Bronchial epithelial cell (primary cell): ENCODE measurements at regions not wholly inside any gene's neighbourhood (a gene's known extent, or its start where the extent isn't known, plus 50 kb on each side); places are given as distances from the start of the nearest gene placed in this dataset.

Experiments
- DNase-seq: peaks from one replicate; pipeline ENCODE4 v3.0.0-alpha.2; 2010; ENCODE audit warnings: low read depth
- FAIRE-seq: peaks from 2 replicates; lab custom pipeline; 2011; peaks lifted over from hg19 to GRCh38; lab: Jason Lieb, UNC
- H3K27me3 ChIP-seq: 2 replicates; pipeline ENCODE4 v1.5.1; 2011; ENCODE audit warnings: low read length; ENCODE audit not compliant: control insufficient read depth, insufficient read depth
- H3K36me3 ChIP-seq: 2 replicates; pipeline ENCODE4 v1.5.1; 2011; ENCODE audit warnings: low read length; ENCODE audit not compliant: control insufficient read depth, insufficient read depth
- H3K4me3 ChIP-seq: 2 replicates; pipeline ENCODE4 v1.5.1; 2011; ENCODE audit warnings: mild to moderate bottlenecking, low read depth, low read length, control low read depth
- TF ChIP-seq, protein P1 (sequence below): IDR thresholded peaks from 2 replicates; pipeline ENCODE4 v1.5.1; 2011; ENCODE audit warnings: mild to moderate bottlenecking, moderate library complexity, low read length, control low read depth, inconsistent platforms; ENCODE audit not compliant: insufficient read depth, severe bottlenecking

DNA sequence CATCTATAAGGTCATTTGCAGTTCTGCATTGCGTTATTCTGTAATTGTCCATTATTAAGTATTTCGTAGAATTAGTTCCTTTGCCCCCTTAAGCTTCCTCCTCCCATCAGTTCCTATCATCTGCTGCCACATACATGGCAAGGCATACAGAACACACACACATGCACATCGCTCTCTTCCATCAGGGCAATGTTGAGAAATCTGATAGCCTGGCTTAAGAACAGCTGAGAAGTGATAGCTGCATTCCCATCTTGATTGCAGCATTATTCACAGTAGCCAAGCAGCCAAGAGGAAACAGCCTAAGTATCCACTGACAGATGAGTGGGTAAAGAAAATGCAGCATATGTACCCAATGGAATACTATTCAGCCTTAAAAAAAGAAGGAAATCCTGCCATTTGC, 186.8 kb upstream of the CADM1 start:
- no peaks in the 10 kb centered on the region for H3K27me3 ChIP-seq
- FAIRE-seq: no peak
- TF ChIP-seq, protein P1, sequence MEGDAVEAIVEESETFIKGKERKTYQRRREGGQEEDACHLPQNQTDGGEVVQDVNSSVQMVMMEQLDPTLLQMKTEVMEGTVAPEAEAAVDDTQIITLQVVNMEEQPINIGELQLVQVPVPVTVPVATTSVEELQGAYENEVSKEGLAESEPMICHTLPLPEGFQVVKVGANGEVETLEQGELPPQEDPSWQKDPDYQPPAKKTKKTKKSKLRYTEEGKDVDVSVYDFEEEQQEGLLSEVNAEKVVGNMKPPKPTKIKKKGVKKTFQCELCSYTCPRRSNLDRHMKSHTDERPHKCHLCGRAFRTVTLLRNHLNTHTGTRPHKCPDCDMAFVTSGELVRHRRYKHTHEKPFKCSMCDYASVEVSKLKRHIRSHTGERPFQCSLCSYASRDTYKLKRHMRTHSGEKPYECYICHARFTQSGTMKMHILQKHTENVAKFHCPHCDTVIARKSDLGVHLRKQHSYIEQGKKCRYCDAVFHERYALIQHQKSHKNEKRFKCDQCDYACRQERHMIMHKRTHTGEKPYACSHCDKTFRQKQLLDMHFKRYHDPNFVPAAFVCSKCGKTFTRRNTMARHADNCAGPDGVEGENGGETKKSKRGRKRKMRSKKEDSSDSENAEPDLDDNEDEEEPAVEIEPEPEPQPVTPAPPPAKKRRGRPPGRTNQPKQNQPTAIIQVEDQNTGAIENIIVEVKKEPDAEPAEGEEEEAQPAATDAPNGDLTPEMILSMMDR: no peak
- no peak overlapping the region for H3K4me3 ChIP-seq
- no peaks in the 10 kb centered on the region for H3K36me3 ChIP-seq
- DNase-seq: no peak

DNA sequence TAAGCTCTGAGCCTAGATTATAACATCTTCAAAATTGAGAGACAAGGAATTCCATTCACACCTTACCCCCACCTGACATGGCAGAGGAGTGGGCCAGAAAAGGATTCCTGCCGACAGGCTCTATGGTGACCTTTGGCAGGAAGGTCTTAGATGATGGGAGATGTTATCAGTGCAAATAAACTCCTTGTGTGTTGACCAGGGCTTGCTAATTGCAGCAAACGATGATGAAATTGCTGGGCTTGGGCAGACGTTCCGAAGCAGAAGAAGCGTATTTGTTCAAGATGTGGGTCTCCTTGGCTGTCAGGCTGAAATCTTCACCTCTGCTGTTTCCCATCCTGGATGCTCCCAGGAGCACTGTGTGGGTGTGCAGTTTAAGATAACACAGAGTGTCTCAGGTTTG, 183.7 kb upstream of the CADM1 start:
- Histone ChIP-seq H3K4me3 (no peak overlapping the region), H3K27me3 (no peaks in the 10 kb centered on the region), H3K36me3 (no peaks in the 10 kb centered on the region)
- DNase-seq (no peak), FAIRE-seq (no peak)
- TF ChIP-seq, protein P1: no peak

DNA sequence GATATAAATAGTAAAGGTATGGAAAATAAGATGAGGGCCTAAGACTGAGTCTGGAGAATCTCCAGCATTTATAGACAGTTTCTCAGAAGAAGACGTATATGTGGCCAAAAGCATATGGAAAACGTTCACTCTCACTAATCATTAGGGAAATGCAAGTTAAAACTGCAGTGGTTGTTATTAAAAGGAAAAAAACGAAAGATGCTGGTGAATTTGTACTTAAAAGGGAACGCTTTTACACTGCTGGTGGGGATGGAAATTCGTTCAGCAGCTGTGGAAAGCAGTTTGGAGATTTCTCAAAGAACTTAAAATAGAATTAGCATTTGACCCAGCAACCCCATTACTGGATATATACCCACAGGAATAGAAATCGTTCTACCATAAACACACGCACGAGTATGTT, 180.5 kb upstream of the CADM1 start:
- no peak for FAIRE-seq
- H3K27me3 ChIP-seq: no peaks in the 10 kb centered on the region
- TF ChIP-seq, protein P1: no peak
- H3K4me3 ChIP-seq: no peak overlapping the region
- DNase-seq: no peak
- H3K36me3 ChIP-seq: no peaks in the 10 kb centered on the region

DNA sequence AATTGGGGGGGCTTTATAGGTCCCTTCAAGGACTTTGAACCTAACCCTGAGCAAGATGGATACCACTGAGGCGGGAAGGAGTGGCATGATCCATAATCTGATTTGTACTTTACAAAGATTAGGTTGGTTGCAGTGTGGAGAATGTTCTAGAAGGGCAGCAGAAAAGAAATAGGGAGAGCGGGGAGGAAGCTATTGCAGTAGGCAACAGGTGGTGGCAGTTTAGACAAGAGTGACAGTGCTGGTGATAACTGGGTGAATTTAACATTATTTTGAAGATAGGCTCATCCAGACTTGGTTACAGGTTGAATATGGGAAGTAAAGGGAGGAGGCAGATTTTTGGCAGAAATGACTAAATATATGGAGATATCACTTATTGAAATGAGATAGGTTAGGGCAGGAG, 179.9 kb upstream of the CADM1 start:
- no peaks in the 10 kb centered on the region for H3K27me3 ChIP-seq
- H3K4me3 ChIP-seq: no peak overlapping the region
- FAIRE-seq (no peak), DNase-seq (no peak)
- no peaks in the 10 kb centered on the region for H3K36me3 ChIP-seq
- TF ChIP-seq, protein P1: no peak

DNA sequence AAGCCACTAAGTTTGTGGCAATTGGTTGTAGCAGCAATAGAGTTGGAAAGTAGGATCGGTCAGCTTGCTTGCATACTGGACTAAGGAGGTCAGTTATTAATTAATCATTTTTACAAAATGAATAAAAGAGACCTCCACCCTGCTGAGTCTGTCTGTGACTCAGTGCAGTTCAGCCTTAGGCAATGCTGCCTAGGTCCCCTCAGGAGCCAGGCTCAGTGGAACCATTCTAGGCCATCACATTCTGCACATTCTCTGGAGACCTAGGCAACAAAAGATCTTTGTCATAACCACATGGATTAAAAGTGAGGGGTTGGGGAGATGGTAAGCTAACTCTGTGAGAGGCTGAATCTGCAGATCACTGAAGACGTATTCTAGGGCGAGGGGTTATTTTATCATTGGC, 178.7 kb upstream of the CADM1 start:
- no peaks in the 10 kb centered on the region for H3K27me3 ChIP-seq
- H3K36me3 ChIP-seq: no peaks in the 10 kb centered on the region
- DNase-seq: no peak
- H3K4me3 ChIP-seq: no peak overlapping the region
- FAIRE-seq: no peak
- TF ChIP-seq, protein P1: no peak

DNA sequence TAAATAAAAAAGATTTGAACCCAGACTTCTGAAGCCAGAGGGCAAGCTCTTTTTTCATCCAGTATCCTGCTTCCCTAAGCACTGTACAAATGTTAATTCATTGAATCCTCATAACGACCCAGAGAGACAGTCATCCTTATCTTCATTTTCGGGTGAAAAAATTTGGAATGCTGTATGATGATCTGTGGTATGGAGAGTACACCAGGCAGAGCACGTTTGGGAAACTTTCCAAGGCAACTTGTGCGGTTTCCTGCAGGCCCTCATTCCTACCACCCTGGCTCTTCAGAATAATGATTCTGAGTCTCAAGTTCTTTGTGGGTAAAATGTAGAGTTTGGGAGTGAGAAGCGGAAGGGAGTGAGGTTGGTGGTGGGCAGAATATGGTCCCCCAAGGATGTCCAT, 177.9 kb upstream of the CADM1 start:
- no peak for FAIRE-seq
- Histone ChIP-seq H3K4me3 (no peak overlapping the region), H3K27me3 (no peaks in the 10 kb centered on the region), H3K36me3 (no peaks in the 10 kb centered on the region)
- TF ChIP-seq, protein P1: no peak
- DNase-seq: no peak
